SK-N-SH (cell line): ENCODE measurements at regions not wholly inside any gene's neighbourhood (a gene's known extent, or its start where the extent isn't known, plus 50 kb on each side); places are given as distances from the start of the nearest gene placed in this dataset.

ENCODE experiments used
- CTCF ChIA-PET: fragments of 300-600, 350-600 bp; formaldehyde crosslinking; extraction: SDS; loops from one replicate; lab custom pipeline; 2021; lab: Yijun Ruan, JAX
- POLR2A ChIA-PET: fragments of 350-600 bp; sonication (Branson Sonifier 250); formaldehyde crosslinking; extraction: SDS; loops from one replicate; lab custom pipeline; 2020; ENCODE audit warnings: antibody characterized with exemption, inconsistent platforms; lab: Yijun Ruan, JAX
- DNase-seq: peaks from one replicate; pipeline ENCODE4 v3.0.0; 2012
- H2AFZ ChIP-seq: fragments of 200-600 bp; sonication (generic); 2 replicates; pipeline ENCODE4 v1.8.1; 2016; ENCODE audit warnings: antibody characterized with exemption, mild to moderate bottlenecking, low read depth
- H3F3A ChIP-seq: fragments of 200-600 bp; sonication (generic); replicated peaks from 2 replicates; pipeline ENCODE3; 2016; ENCODE audit warnings: antibody characterized with exemption, mild to moderate bottlenecking; ENCODE audit not compliant: insufficient read depth
- H3K27ac ChIP-seq, 2 experiments: fragments of 200-500 bp in 1 of 2; fragments of 200-600 bp in 1 of 2; sonication (Bioruptor generic) in 1 of 2; sonication (generic), shearing (Covaris generic) in 1 of 2; 2 replicates each; pipeline versions ENCODE4 v1.5.1 to v1.6.1; 2014 to 2016; ENCODE audit warnings: low read depth in 2 of 2, inconsistent platforms in 1 of 2, low read length in 1 of 2, mild to moderate bottlenecking in 1 of 2, mixed read lengths in 1 of 2
- H3K27me3 ChIP-seq: fragments of 200-600 bp; sonication (generic), shearing (Covaris generic); 2 replicates; pipeline ENCODE4 v1.6.1; 2016; ENCODE audit warnings: mixed run types; ENCODE audit not compliant: insufficient read depth
- H3K36me3 ChIP-seq, 2 experiments: fragments of 200-500 bp in 1 of 2; fragments of 200-600 bp in 1 of 2; sonication (Bioruptor generic) in 1 of 2; sonication (generic) in 1 of 2; replicated peaks in 1 of 2; 2 replicates each; pipeline versions ENCODE3 to v1.5.1; 2014 to 2016; ENCODE audit warnings: low read length in 1 of 2, mild to moderate bottlenecking in 1 of 2; ENCODE audit not compliant: insufficient read depth in 2 of 2, control insufficient read depth in 1 of 2
- H3K4me1 ChIP-seq, 2 experiments: fragments of 200-500 bp in 1 of 2; fragments of 200-600 bp in 1 of 2; sonication (Bioruptor generic) in 1 of 2; sonication (generic), shearing (Covaris generic) in 1 of 2; 2 replicates each; pipeline versions ENCODE4 v1.5.1 to v1.6.1; 2014 to 2016; ENCODE audit warnings: low read depth in 1 of 2, low read length in 1 of 2, mixed run types in 1 of 2; ENCODE audit not compliant: insufficient read depth in 2 of 2, control insufficient read depth in 1 of 2
- H3K4me2 ChIP-seq: fragments of 200-600 bp; sonication (generic), shearing (Covaris generic); 2 replicates; pipeline ENCODE4 v1.6.1; 2017; ENCODE audit warnings: mixed run types
- H3K4me3 ChIP-seq, 2 experiments: fragments of 200-500 bp in 1 of 2; fragments of 200-600 bp in 1 of 2; sonication (Bioruptor generic) in 1 of 2; sonication (generic), shearing (Covaris generic) in 1 of 2; 2 replicates each; pipeline versions ENCODE4 v1.5.1 to v1.8.1; 2014 to 2016; ENCODE audit warnings: low read depth in 2 of 2, inconsistent platforms in 1 of 2, low read length in 1 of 2, mild to moderate bottlenecking in 1 of 2, mixed read lengths in 1 of 2, moderate library complexity in 1 of 2
- H3K79me2 ChIP-seq: fragments of 200-600 bp; sonication (generic); 2 replicates; pipeline ENCODE4 v1.8.1; 2017; ENCODE audit warnings: mild to moderate bottlenecking; ENCODE audit not compliant: insufficient read depth
- H3K9ac ChIP-seq: fragments of 200-600 bp; sonication (generic); 2 replicates; pipeline ENCODE4 v1.6.1; 2017; ENCODE audit warnings: mixed run types
- H3K9me2 ChIP-seq: fragments of 200-600 bp; sonication (generic); 2 replicates; pipeline ENCODE4 v1.6.1; 2017; ENCODE audit warnings: mixed run types
- H3K9me3 ChIP-seq: fragments of 200-600 bp; sonication (generic); 2 replicates; pipeline ENCODE4 v1.6.1; 2017; ENCODE audit warnings: mixed run types, mild to moderate bottlenecking, moderate library complexity
- H4K20me1 ChIP-seq: fragments of 200-600 bp; sonication (generic); 2 replicates; pipeline ENCODE4 v1.6.1; 2017; ENCODE audit warnings: mild to moderate bottlenecking, mixed run types; ENCODE audit not compliant: insufficient read depth
- CHD2 ChIP-seq: fragments of 150-350 bp; IDR thresholded peaks from 2 replicates; pipeline ENCODE4 v1.6.1; 2018; ENCODE audit warnings: low read length; ENCODE audit not compliant: partially characterized antibody
- CTCF ChIP-seq: fragments of 200-600 bp; sonication (generic); IDR thresholded peaks from 2 replicates; pipeline ENCODE4 v1.6.1; 2017; ENCODE audit warnings: antibody characterized with exemption, mild to moderate bottlenecking, moderate library complexity
- EZH2phosphoT487 ChIP-seq: fragments of 200-600 bp; sonication (generic); IDR thresholded peaks from 2 replicates; pipeline ENCODE4 v1.6.1; 2017; ENCODE audit warnings: low read depth, mixed run types, mild to moderate bottlenecking, antibody characterized with exemption, moderate library complexity, borderline replicate concordance
- FOXJ3 ChIP-seq: sonication (generic); formaldehyde crosslinking; IDR thresholded peaks from 2 replicates; pipeline ENCODE4 v1.5.1; 2020; ENCODE audit warnings: mild to moderate bottlenecking, missing genetic modification reagents
- GABPA ChIP-seq: IDR thresholded peaks from 2 replicates; pipeline ENCODE4 v1.4.0; 2012; ENCODE audit warnings: low read depth, mild to moderate bottlenecking
- IRF3 ChIP-seq: fragments of 150-350 bp; IDR thresholded peaks from 2 replicates; pipeline ENCODE4 v1.6.1; 2016; ENCODE audit warnings: mild to moderate bottlenecking, low read depth, low read length
- MEF2A ChIP-seq: IDR thresholded peaks from 2 replicates; pipeline ENCODE4 v1.4.0; 2012; ENCODE audit warnings: low read depth, borderline replicate concordance
- MXI1 ChIP-seq: IDR thresholded peaks from 2 replicates; pipeline ENCODE4 v1.6.1; 2012; ENCODE audit warnings: mild to moderate bottlenecking, low read depth, low read length, improper control_type of control experiment
- NFIC ChIP-seq: IDR thresholded peaks from 2 replicates; pipeline ENCODE4 v1.4.0; 2012; ENCODE audit warnings: borderline replicate concordance
- PBX3 ChIP-seq: IDR thresholded peaks from 2 replicates; pipeline ENCODE4; 2012
- POLR2AphosphoS5 ChIP-seq: IDR thresholded peaks from 2 replicates; pipeline ENCODE4 v1.6.1; 2012; ENCODE audit warnings: low read depth, low read length
- RCOR1 ChIP-seq: fragments of 150-350 bp; IDR thresholded peaks from 2 replicates; pipeline ENCODE4 v1.6.1; 2017; ENCODE audit warnings: antibody characterized with exemption, low read length
- RXRA ChIP-seq: IDR thresholded peaks from 2 replicates; pipeline ENCODE4 v1.4.0; 2012; ENCODE audit warnings: low read depth, mild to moderate bottlenecking, borderline replicate concordance
- SIN3A ChIP-seq: IDR thresholded peaks from 2 replicates; pipeline ENCODE4 v1.6.1; 2012; ENCODE audit warnings: low read depth, mild to moderate bottlenecking, low read length, moderate library complexity, borderline replicate concordance
- SMC3 ChIP-seq: IDR thresholded peaks from 2 replicates; pipeline ENCODE4 v1.6.1; 2012; ENCODE audit warnings: low read depth, low read length, improper control_type of control experiment
- TAF1 ChIP-seq: IDR thresholded peaks from 2 replicates; pipeline ENCODE4 v1.6.1; 2012; ENCODE audit warnings: low read depth, mild to moderate bottlenecking, low read length, moderate library complexity, borderline replicate concordance
- USF1 ChIP-seq: IDR thresholded peaks from 2 replicates; pipeline ENCODE4 v1.4.0; 2012; ENCODE audit warnings: low read depth, borderline replicate concordance
- USF2 ChIP-seq: fragments of 150-350 bp; IDR thresholded peaks from 2 replicates; pipeline ENCODE4 v1.6.1; 2017; ENCODE audit warnings: antibody characterized with exemption, low read length, low read depth, borderline replicate concordance
- ZBTB33 ChIP-seq: IDR thresholded peaks from 2 replicates; pipeline ENCODE4 v1.4.0; 2012; ENCODE audit warnings: low read depth, borderline replicate concordance
- WGBS: methylation state at CpG from one replicate; pipeline ENCODE4 v1.1.6; 2017; ENCODE audit warnings: low lambda C conversion rate; 5-methylcytosine and 5-hydroxymethylcytosine counted together

GRCh38 chr5:92795633-92796032 lies 785.4 kb downstream of the NR2F1-AS1 start:
- CTCF ChIA-PET, result interaction anchor here (0.9 kb wide), 1 partner anchor 134 kb away, joined by 3 read pairs; no protein-coding TSS in a partner anchor
- Histone ChIP-seq H3K27me3 (no peaks in the 10 kb centered on the region), H3K4me1 (peaks cover 2 to 6% of the 10 kb centered on the region in 2 experiments; a peak in 1 of 4 replicates), H3K4me2 (no peak overlapping the region), H2AFZ (no peak overlapping the region), H3K36me3 (no peaks in the 10 kb centered on the region), H3K9ac (no peak overlapping the region), H3K79me2 (no peaks in the 10 kb centered on the region), H3K27ac (no peak overlapping the region), H3F3A (no peaks in the 10 kb centered on the region), H3K9me3 (peaks cover 4% of the 10 kb centered on the region; the same call in 1 of the 2 replicates), H4K20me1 (no peaks in the 10 kb centered on the region), H3K4me3 (no peak overlapping the region), H3K9me2 (no peaks in the 10 kb centered on the region)
- 78% methylated on average over 2 of the region's 3 CpGs for WGBS
- no peak for DNase-seq
- TF ChIP-seq CHD2 (no peak), USF1 (no peak), PBX3 (no peak), IRF3 (no peak), FOXJ3 (CRISPR knock-in tag) (no peak), POLR2AphosphoS5 (no peak), ZBTB33 (no peak), SIN3A (no peak), RCOR1 (no peak)
- POLR2A ChIA-PET, result no interaction called here

GRCh38 chr5:92780057-92780456 lies 801.0 kb downstream of the NR2F1-AS1 start:
- ChIA-PET CTCF (interaction anchor here (1.1 kb wide), 1 partner anchor 67 kb away, joined by 3 read pairs; no protein-coding TSS in a partner anchor), POLR2A (no interaction called here)
- H2AFZ ChIP-seq, result no peak overlapping the region
- TF ChIP-seq USF2, result no peak
- TF ChIP-seq NFIC, result no peak
- no peak for TF ChIP-seq EZH2phosphoT487
- no peak for TF ChIP-seq MEF2A
- no peak for TF ChIP-seq SMC3
- TF ChIP-seq TAF1, result no peak
- no peak for TF ChIP-seq RCOR1
- TF ChIP-seq GABPA, result no peak
- no peak for TF ChIP-seq RXRA
- TF ChIP-seq CTCF, result no peak
- no peak for TF ChIP-seq MXI1

More at GRCh38 chr5:92780057-92780456, 801.0 kb downstream of the NR2F1-AS1 start:
- Histone ChIP-seq H3K9ac (no peak overlapping the region), H3K27me3 (no peaks in the 10 kb centered on the region), H3K27ac (no peak overlapping the region), H3K79me2 (no peaks in the 10 kb centered on the region), H3K4me3 (no peak overlapping the region), H4K20me1 (no peaks in the 10 kb centered on the region), H3K4me2 (no peak overlapping the region), H3K4me1 (no peaks in the 10 kb centered on the region), H3K36me3 (no peaks in the 10 kb centered on the region), H3K9me2 (no peaks in the 10 kb centered on the region), H3F3A (no peaks in the 10 kb centered on the region), H3K9me3 (no peaks in the 10 kb centered on the region)
- WGBS, result 66% methylated on average over 4 of the region's 4 CpGs
- no peak for DNase-seq
